ENCODE measurements at regions not wholly inside any gene's neighbourhood (a gene's known extent, or its start where the extent isn't known, plus 50 kb on each side); places are given as distances from the start of the nearest gene placed in this dataset.

GRCh38 chrX:10828036-10828435 is 207.7 kb upstream of the MID1 start:
- H3K9me3 Mint-ChIP-seq (ENCODE audit: low read depth), result peaks cover 6% of the 10 kb centered on the region
- H3K27ac Mint-ChIP-seq (ENCODE audit: unreplicated experiment), result no peak overlapping the region
- TF ChIP-seq CTCF (IDR thresholded peaks at IDR 0.05), result no peak
- H3K4me3 Mint-ChIP-seq (ENCODE audit: unreplicated experiment), result no peak overlapping the region
- no peaks in the 10 kb centered on the region for H3K27me3 Mint-ChIP-seq (ENCODE audit: low read depth)
- H3K4me1 Mint-ChIP-seq (ENCODE audit: low read depth), result peaks cover 2% of the 10 kb centered on the region
- no peak for DNase-seq (ENCODE audit: low spot score)
- no peaks in the 10 kb centered on the region for H3K36me3 Mint-ChIP-seq (ENCODE audit: low read depth)

- Mint-ChIP-seq H3K9me3 (ENCODE audit: low read depth) (peaks cover 6% of the 10 kb centered on the region), H3K27me3 (ENCODE audit: low read depth) (no peaks in the 10 kb centered on the region), H3K4me3 (ENCODE audit: unreplicated experiment) (no peak overlapping the region), H3K36me3 (ENCODE audit: low read depth) (no peaks in the 10 kb centered on the region), H3K27ac (ENCODE audit: unreplicated experiment) (no peak overlapping the region), H3K4me1 (ENCODE audit: low read depth) (peaks cover 2% of the 10 kb centered on the region)
- TF ChIP-seq CTCF (IDR thresholded peaks at IDR 0.05), result no peak
- DNase-seq (ENCODE audit: low spot score), result no peak
Measured at GRCh38 chrX:10828640-10829039, 208.3 kb upstream of the MID1 start.

GRCh38 chrX:10831716-10832502 is 211.5 kb upstream of the MID1 start:
- no peak for TF ChIP-seq CTCF (IDR thresholded peaks at IDR 0.05)
- DNase-seq (ENCODE audit: low spot score), result no peak
- no peak overlapping the region for H3K4me3 Mint-ChIP-seq (ENCODE audit: unreplicated experiment)
- no peak overlapping the region for H3K27ac Mint-ChIP-seq (ENCODE audit: unreplicated experiment)
- no peaks in the 10 kb centered on the region for H3K27me3 Mint-ChIP-seq (ENCODE audit: low read depth)
- no peaks in the 10 kb centered on the region for H3K36me3 Mint-ChIP-seq (ENCODE audit: low read depth)
- peaks cover 2% of the 10 kb centered on the region for H3K4me1 Mint-ChIP-seq (ENCODE audit: low read depth)
- peaks cover 2% of the 10 kb centered on the region for H3K9me3 Mint-ChIP-seq (ENCODE audit: low read depth)

GRCh38 chrX:10833299-10834169 is 213.1 kb upstream of the MID1 start:
- no peaks in the 10 kb centered on the region for H3K36me3 Mint-ChIP-seq (ENCODE audit: low read depth)
- H3K27me3 Mint-ChIP-seq (ENCODE audit: low read depth), result no peaks in the 10 kb centered on the region
- H3K9me3 Mint-ChIP-seq (ENCODE audit: low read depth), result peaks cover 7% of the 10 kb centered on the region
- peak overlapping the region; percentile 11 for H3K27ac Mint-ChIP-seq (ENCODE audit: unreplicated experiment)
- peaks cover 2% of the 10 kb centered on the region for H3K4me1 Mint-ChIP-seq (ENCODE audit: low read depth)
- peak overlapping the region; percentile 61 for H3K4me3 Mint-ChIP-seq (ENCODE audit: unreplicated experiment)
- peak; percentile 75 for DNase-seq (ENCODE audit: low spot score)
- no peak for TF ChIP-seq CTCF (IDR thresholded peaks at IDR 0.05)

- no peak overlapping the region for H3K4me3 Mint-ChIP-seq (ENCODE audit: unreplicated experiment)
- peaks cover 12% of the 10 kb centered on the region for H3K9me3 Mint-ChIP-seq (ENCODE audit: low read depth)
- H3K36me3 Mint-ChIP-seq (ENCODE audit: low read depth), result no peaks in the 10 kb centered on the region
- no peak overlapping the region for H3K27ac Mint-ChIP-seq (ENCODE audit: unreplicated experiment)
- DNase-seq (ENCODE audit: low spot score), result no peak
- no peaks in the 10 kb centered on the region for H3K27me3 Mint-ChIP-seq (ENCODE audit: low read depth)
- peaks cover under 1% of the 10 kb centered on the region for H3K4me1 Mint-ChIP-seq (ENCODE audit: low read depth)
- no peak for TF ChIP-seq CTCF (IDR thresholded peaks at IDR 0.05)
Measured at GRCh38 chrX:10841579-10841978, 221.2 kb upstream of the MID1 start.
